Muscle of leg (tissue), 3 donors: ENCODE measurements at regions not wholly inside any gene's neighbourhood (a gene's known extent, or its start where the extent isn't known, plus 50 kb on each side); places are given as distances from the start of the nearest gene placed in this dataset.

ENCODE experiments used
- DNase-seq: peaks from one replicate; pipeline ENCODE4 v3.0.0; 2013
- H3K27ac ChIP-seq: one replicate; pipeline ENCODE4 v1.5.1; 2013; ENCODE audit warnings: mild to moderate bottlenecking, low read length, control low read depth
- H3K27me3 ChIP-seq: one replicate; pipeline ENCODE4 v1.6.1; 2013; ENCODE audit warnings: low read length; ENCODE audit not compliant: control insufficient read depth, insufficient read depth
- H3K36me3 ChIP-seq: one replicate; pipeline ENCODE4 v1.6.1; 2013; ENCODE audit warnings: low read length; ENCODE audit not compliant: control insufficient read depth, insufficient read depth
- H3K4me1 ChIP-seq: one replicate; pipeline ENCODE4 v1.6.1; 2013; ENCODE audit warnings: low read length; ENCODE audit not compliant: control insufficient read depth, insufficient read depth
- H3K4me3 ChIP-seq: one replicate; pipeline ENCODE4 v1.5.1; 2013; ENCODE audit warnings: low read length, control low read depth
- H3K9me3 ChIP-seq: replicated peaks from 2 replicates; pipeline ENCODE4 v1.6.1; 2013; ENCODE audit warnings: low read depth, low read length; ENCODE audit not compliant: control insufficient read depth
- WGBS: methylation state at CpG from one replicate; pipeline ENCODE4 v1.1.5; 2013; ENCODE audit warnings: missing lambda C conversion rate; ENCODE audit not compliant: insufficient coverage; 5-methylcytosine and 5-hydroxymethylcytosine counted together

GRCh38 chr2:226409134-226409533 is 390.5 kb downstream of the IRS1 start:
- Histone ChIP-seq H3K27me3 (no peaks in the 10 kb centered on the region), H3K4me1 (peaks cover 6% of the 10 kb centered on the region), H3K9me3 (no peaks in the 10 kb centered on the region), H3K36me3 (no peaks in the 10 kb centered on the region), H3K27ac (no peak overlapping the region), H3K4me3 (no peak overlapping the region)
- no CpG with 5 or more reads among the region's 1 CpG for WGBS
- DNase-seq, result no peak

GRCh38 chr2:226408141-226408540 is 391.5 kb downstream of the IRS1 start:
- H3K9me3 ChIP-seq, result no peaks in the 10 kb centered on the region
- H3K36me3 ChIP-seq, result no peaks in the 10 kb centered on the region
- H3K27me3 ChIP-seq, result no peaks in the 10 kb centered on the region
- H3K4me3 ChIP-seq, result no peak overlapping the region
- peaks cover 3% of the 10 kb centered on the region for H3K4me1 ChIP-seq
- no CpG with 5 or more reads among the region's 4 CpGs for WGBS
- DNase-seq, result no peak
- no peak overlapping the region for H3K27ac ChIP-seq

GRCh38 chr2:226407135-226407534 is 392.5 kb downstream of the IRS1 start:
- Histone ChIP-seq H3K27ac (no peak overlapping the region), H3K27me3 (no peaks in the 10 kb centered on the region), H3K9me3 (no peaks in the 10 kb centered on the region), H3K36me3 (no peaks in the 10 kb centered on the region), H3K4me3 (no peak overlapping the region), H3K4me1 (peaks cover 3% of the 10 kb centered on the region)
- no CpG with 5 or more reads among the region's 2 CpGs for WGBS
- DNase-seq, result no peak

GRCh38 chr2:226405465-226405864 is 394.2 kb downstream of the IRS1 start:
- Histone ChIP-seq H3K4me1 (no peaks in the 10 kb centered on the region), H3K36me3 (no peaks in the 10 kb centered on the region), H3K4me3 (no peak overlapping the region), H3K27me3 (no peaks in the 10 kb centered on the region), H3K27ac (no peak overlapping the region), H3K9me3 (no peaks in the 10 kb centered on the region)
- no CpG with 5 or more reads among the region's 1 CpG for WGBS
- no peak for DNase-seq

GRCh38 chr2:226403369-226403768 is 396.3 kb downstream of the IRS1 start:
- H3K9me3 ChIP-seq, result no peaks in the 10 kb centered on the region
- DNase-seq, result no peak
- H3K36me3 ChIP-seq, result no peaks in the 10 kb centered on the region
- 100% methylated on average over 1 of the region's 2 CpGs for WGBS
- H3K4me1 ChIP-seq, result peaks cover 1% of the 10 kb centered on the region
- H3K4me3 ChIP-seq, result no peak overlapping the region
- H3K27me3 ChIP-seq, result no peaks in the 10 kb centered on the region
- H3K27ac ChIP-seq, result no peak overlapping the region

GRCh38 chr2:226399006-226399405 is 400.6 kb downstream of the IRS1 start:
- Histone ChIP-seq H3K27me3 (no peaks in the 10 kb centered on the region), H3K9me3 (no peaks in the 10 kb centered on the region), H3K36me3 (no peaks in the 10 kb centered on the region), H3K27ac (no peak overlapping the region), H3K4me3 (no peak overlapping the region), H3K4me1 (peaks cover 2% of the 10 kb centered on the region)
- no peak for DNase-seq
- WGBS, result no CpG with 5 or more reads among the region's 1 CpG

- Histone ChIP-seq H3K9me3 (no peaks in the 10 kb centered on the region), H3K4me3 (no peak overlapping the region), H3K36me3 (no peaks in the 10 kb centered on the region), H3K27ac (no peak overlapping the region), H3K4me1 (peaks cover 2% of the 10 kb centered on the region), H3K27me3 (no peaks in the 10 kb centered on the region)
- WGBS, result 100% methylated on average over 1 of the region's 1 CpG
- peak; percentile 32 for DNase-seq
Observed at GRCh38 chr2:226398580-226398979, 401.0 kb downstream of the IRS1 start.

- no peak overlapping the region for H3K27ac ChIP-seq
- H3K27me3 ChIP-seq, result no peaks in the 10 kb centered on the region
- peaks cover 2% of the 10 kb centered on the region for H3K4me1 ChIP-seq
- WGBS, result no CpG with 5 or more reads among the region's 2 CpGs
- no peak overlapping the region for H3K4me3 ChIP-seq
- H3K9me3 ChIP-seq, result no peaks in the 10 kb centered on the region
- no peaks in the 10 kb centered on the region for H3K36me3 ChIP-seq
- no peak for DNase-seq
Observed at GRCh38 chr2:226396541-226396940, 403.1 kb downstream of the IRS1 start.

- Histone ChIP-seq H3K4me1 (no peaks in the 10 kb centered on the region), H3K27ac (no peak overlapping the region), H3K9me3 (no peaks in the 10 kb centered on the region), H3K27me3 (no peaks in the 10 kb centered on the region), H3K4me3 (no peak overlapping the region), H3K36me3 (no peaks in the 10 kb centered on the region)
- DNase-seq, result no peak
- WGBS, result 87% methylated on average over 3 of the region's 4 CpGs
Observed at GRCh38 chr2:226387499-226387942, 412.1 kb downstream of the IRS1 start.

GRCh38 chr2:226383461-226383860 is 416.2 kb downstream of the IRS1 start:
- H3K27ac ChIP-seq, result peak overlapping the region; percentile 52
- H3K4me3 ChIP-seq, result no peak overlapping the region
- no peaks in the 10 kb centered on the region for H3K9me3 ChIP-seq
- H3K36me3 ChIP-seq, result no peaks in the 10 kb centered on the region
- no peaks in the 10 kb centered on the region for H3K27me3 ChIP-seq
- H3K4me1 ChIP-seq, result no peaks in the 10 kb centered on the region
- DNase-seq, result no peak

- no peak overlapping the region for H3K27ac ChIP-seq
- DNase-seq, result peak; percentile 32
- no peaks in the 10 kb centered on the region for H3K4me1 ChIP-seq
- no peaks in the 10 kb centered on the region for H3K27me3 ChIP-seq
- H3K4me3 ChIP-seq, result no peak overlapping the region
- no peaks in the 10 kb centered on the region for H3K36me3 ChIP-seq
- whole genome bisulfite sequencing, result 63% methylated on average over 2 of the region's 6 CpGs
- H3K9me3 ChIP-seq, result no peaks in the 10 kb centered on the region
Observed at GRCh38 chr2:226380679-226381078, 418.9 kb downstream of the IRS1 start.
